ENCODE measurements at regions not wholly inside any gene's neighbourhood (a gene's known extent, or its start where the extent isn't known, plus 50 kb on each side); places are given as distances from the start of the nearest gene placed in this dataset.

DNA sequence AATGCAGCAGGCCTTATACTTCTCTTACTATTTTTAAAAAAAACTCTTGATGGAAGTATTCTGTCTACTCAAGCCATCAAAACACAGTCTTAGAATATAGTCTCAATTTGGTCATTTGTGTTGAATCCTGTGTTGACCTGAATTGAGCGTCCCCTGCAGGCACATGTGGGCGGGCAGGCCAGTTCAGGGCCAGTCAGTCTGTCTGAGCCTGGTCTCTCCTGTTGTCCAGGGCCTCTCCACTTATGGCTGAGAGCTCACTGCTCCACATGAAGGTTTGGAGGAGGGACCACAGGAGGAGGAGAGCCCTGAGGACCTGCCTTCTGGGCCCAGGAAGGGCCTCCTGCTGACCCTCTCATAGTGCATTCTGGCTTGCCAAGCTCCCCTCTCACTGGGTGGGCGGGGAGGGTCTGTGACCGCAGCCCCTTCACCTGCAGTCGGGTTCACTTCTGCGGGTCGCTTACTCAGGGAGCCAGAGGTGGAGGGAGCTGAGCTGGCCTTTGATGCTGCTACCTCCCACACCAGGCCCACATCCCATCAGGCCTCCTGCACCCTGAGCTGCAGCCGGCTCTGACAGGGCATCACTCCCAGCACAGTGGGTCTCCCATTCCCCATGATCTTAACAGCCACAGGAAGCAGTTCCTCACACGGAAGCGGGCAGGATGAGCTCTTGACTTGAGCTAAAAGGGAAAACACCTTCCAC, 178.2 kb upstream of the S1PR3 start:
- no peak overlapping the region for H3K27ac ChIP-seq (ENCODE audit: insufficient read length, low read depth, low read length)
- H3T11ph ChIP-seq (ENCODE audit: low read length): no peak overlapping the region
- no peak overlapping the region for H2AK5ac ChIP-seq (ENCODE audit: insufficient read length, low read length)
- no peak overlapping the region for H2AFZ ChIP-seq (ENCODE audit: low read length)
- no peak overlapping the region for H2BK5ac ChIP-seq (ENCODE audit: insufficient read length, low read length)
- peaks cover 8 to 18% of the 10 kb centered on the region in 2 experiments for H3K4me1 Mint-ChIP-seq
- WGBS (ENCODE audit: extremely low coverage, insufficient read length, low lambda C conversion rate): no CpG with 5 or more reads among the region's 10 CpGs
- no peak overlapping the region for H3K56ac ChIP-seq (ENCODE audit: insufficient read length, low read depth, low read length)
- H3K18ac ChIP-seq (ENCODE audit: insufficient read length, low read depth, low read length): no peak overlapping the region
- H3K4me1 ChIP-seq (ENCODE audit: insufficient read depth, low read length): no peaks in the 10 kb centered on the region; the same call in 1 of the 2 replicates
- no peaks in the 10 kb centered on the region; the same call in 1 of the 2 replicates for H3K27me3 Mint-ChIP-seq (ENCODE audit: low read depth)
- TF ChIP-seq, protein P1, sequence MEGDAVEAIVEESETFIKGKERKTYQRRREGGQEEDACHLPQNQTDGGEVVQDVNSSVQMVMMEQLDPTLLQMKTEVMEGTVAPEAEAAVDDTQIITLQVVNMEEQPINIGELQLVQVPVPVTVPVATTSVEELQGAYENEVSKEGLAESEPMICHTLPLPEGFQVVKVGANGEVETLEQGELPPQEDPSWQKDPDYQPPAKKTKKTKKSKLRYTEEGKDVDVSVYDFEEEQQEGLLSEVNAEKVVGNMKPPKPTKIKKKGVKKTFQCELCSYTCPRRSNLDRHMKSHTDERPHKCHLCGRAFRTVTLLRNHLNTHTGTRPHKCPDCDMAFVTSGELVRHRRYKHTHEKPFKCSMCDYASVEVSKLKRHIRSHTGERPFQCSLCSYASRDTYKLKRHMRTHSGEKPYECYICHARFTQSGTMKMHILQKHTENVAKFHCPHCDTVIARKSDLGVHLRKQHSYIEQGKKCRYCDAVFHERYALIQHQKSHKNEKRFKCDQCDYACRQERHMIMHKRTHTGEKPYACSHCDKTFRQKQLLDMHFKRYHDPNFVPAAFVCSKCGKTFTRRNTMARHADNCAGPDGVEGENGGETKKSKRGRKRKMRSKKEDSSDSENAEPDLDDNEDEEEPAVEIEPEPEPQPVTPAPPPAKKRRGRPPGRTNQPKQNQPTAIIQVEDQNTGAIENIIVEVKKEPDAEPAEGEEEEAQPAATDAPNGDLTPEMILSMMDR (conservative IDR thresholded peaks at IDR 0.05): peak; percentile 35
- H3K9me3 ChIP-seq (ENCODE audit: control insufficient read depth, low read depth, low read length): no peaks in the 10 kb centered on the region
- H4K20me1 ChIP-seq (ENCODE audit: control insufficient read depth, insufficient read depth, insufficient read length): no peaks in the 10 kb centered on the region
- H3K4ac ChIP-seq (ENCODE audit: low read depth, low read length): no peak overlapping the region
- no peak overlapping the region; a peak in 1 of 7 replicates for H3K27ac Mint-ChIP-seq
- DNase-seq: no peak
- no peaks in the 10 kb centered on the region for H3K9me3 Mint-ChIP-seq
- no peak overlapping the region for H2BK120ac ChIP-seq (ENCODE audit: low read depth, low read length, poor library complexity, severe bottlenecking)
- H2BK15ac ChIP-seq (ENCODE audit: low read depth, low read length): no peak overlapping the region
- no peak overlapping the region for H4K8ac ChIP-seq (replicated peaks; ENCODE audit: insufficient read length, low read depth, low read length)
- H2BK12ac ChIP-seq (ENCODE audit: insufficient read length, low read depth, low read length): no peak overlapping the region
- H3K79me1 ChIP-seq (ENCODE audit: insufficient read depth, low read depth, low read length, poor library complexity, severe bottlenecking): no peaks in the 10 kb centered on the region
- no peak overlapping the region for H4K91ac ChIP-seq (ENCODE audit: insufficient read length, low read depth, low read length)
- H3K23me2 ChIP-seq (ENCODE audit: insufficient read length, low read depth, low read length, poor library complexity, severe bottlenecking): no peaks in the 10 kb centered on the region
- no peak overlapping the region for H3K4me2 ChIP-seq (ENCODE audit: insufficient read depth, insufficient read length, low read length)
- no peak overlapping the region for H4K5ac ChIP-seq (ENCODE audit: insufficient read length, low read depth, low read length)
- H3K36me3 Mint-ChIP-seq (ENCODE audit: insufficient read depth in 1 of 3, low read depth in 3 of 3): no peaks in the 10 kb centered on the region
- no peaks in the 10 kb centered on the region for H3K27me3 ChIP-seq (ENCODE audit: insufficient read depth, low read length)
- no peak overlapping the region for H3K4me3 Mint-ChIP-seq
- H3K14ac ChIP-seq (ENCODE audit: insufficient read depth, low read length): no peak overlapping the region
- no peaks in the 10 kb centered on the region for H3K79me2 ChIP-seq (ENCODE audit: insufficient read depth, low read length)
- H3K23ac ChIP-seq (ENCODE audit: insufficient read length, low read depth, low read length): no peak overlapping the region
- no peak overlapping the region for H2BK20ac ChIP-seq (ENCODE audit: low read depth, low read length, poor library complexity, severe bottlenecking)
- H3K9ac ChIP-seq (ENCODE audit: extremely low read depth, insufficient read length, low read length): no peak overlapping the region

All from H9 (cell line).